ENCODE measurements at regions not wholly inside any gene's neighbourhood (a gene's known extent, or its start where the extent isn't known, plus 50 kb on each side); places are given as distances from the start of the nearest gene placed in this dataset.

- intact Hi-C loops (cut with micrococcal nuclease; ENCODE audit: unreplicated experiment) (no loop called here), in situ Hi-C loops (cut with HindIII; ENCODE audit: low pct_unique_long_range_greater_than_20kb, low sequenced_read_pairs) (no loop called here)
- no peak for TF ChIP-seq TCF7L2 (IDR thresholded peaks at IDR 0.05; ENCODE audit: low read depth, low read length)
- TF ChIP-seq, protein P1, sequence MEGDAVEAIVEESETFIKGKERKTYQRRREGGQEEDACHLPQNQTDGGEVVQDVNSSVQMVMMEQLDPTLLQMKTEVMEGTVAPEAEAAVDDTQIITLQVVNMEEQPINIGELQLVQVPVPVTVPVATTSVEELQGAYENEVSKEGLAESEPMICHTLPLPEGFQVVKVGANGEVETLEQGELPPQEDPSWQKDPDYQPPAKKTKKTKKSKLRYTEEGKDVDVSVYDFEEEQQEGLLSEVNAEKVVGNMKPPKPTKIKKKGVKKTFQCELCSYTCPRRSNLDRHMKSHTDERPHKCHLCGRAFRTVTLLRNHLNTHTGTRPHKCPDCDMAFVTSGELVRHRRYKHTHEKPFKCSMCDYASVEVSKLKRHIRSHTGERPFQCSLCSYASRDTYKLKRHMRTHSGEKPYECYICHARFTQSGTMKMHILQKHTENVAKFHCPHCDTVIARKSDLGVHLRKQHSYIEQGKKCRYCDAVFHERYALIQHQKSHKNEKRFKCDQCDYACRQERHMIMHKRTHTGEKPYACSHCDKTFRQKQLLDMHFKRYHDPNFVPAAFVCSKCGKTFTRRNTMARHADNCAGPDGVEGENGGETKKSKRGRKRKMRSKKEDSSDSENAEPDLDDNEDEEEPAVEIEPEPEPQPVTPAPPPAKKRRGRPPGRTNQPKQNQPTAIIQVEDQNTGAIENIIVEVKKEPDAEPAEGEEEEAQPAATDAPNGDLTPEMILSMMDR (IDR thresholded peaks at IDR 0.05): no peak
- Histone ChIP-seq H3K27me3 (ENCODE audit: control insufficient read depth, insufficient read depth, low read length) (no peaks in the 10 kb centered on the region), H3K4me3 (ENCODE audit: low read depth in 2 of 2, low read length in 2 of 2) (no peak overlapping the region), H3K36me3 (ENCODE audit: control insufficient read depth, insufficient read depth, low read length) (no peaks in the 10 kb centered on the region), H3K9me3 (ENCODE audit: control insufficient read depth, insufficient read depth, low read depth, low read length) (no peaks in the 10 kb centered on the region), H3K4me1 (ENCODE audit: control insufficient read depth, insufficient read depth, low read length) (no peaks in the 10 kb centered on the region), H3K27ac (ENCODE audit: low read length) (no peak overlapping the region)
- CTCF ChIA-PET: no interaction called here
- ATAC-seq (no peak), DNase-seq (ENCODE audit: low read depth, low spot score) (no peak)
- POLR2A ChIA-PET: no interaction called here
- no TSS peak for BruUV-seq (replicated peaks)
These were observed 646.0 kb upstream of the FAM241A start for GRCh38 chr4:111499291-111499690.

- Histone ChIP-seq H3K4me1 (ENCODE audit: control insufficient read depth, insufficient read depth, low read length) (no peaks in the 10 kb centered on the region), H3K36me3 (ENCODE audit: control insufficient read depth, insufficient read depth, low read length) (no peaks in the 10 kb centered on the region), H3K9me3 (ENCODE audit: control insufficient read depth, insufficient read depth, low read depth, low read length) (no peaks in the 10 kb centered on the region), H3K4me3 (ENCODE audit: low read depth in 2 of 2, low read length in 2 of 2) (no peak overlapping the region), H3K27ac (ENCODE audit: low read length) (no peak overlapping the region), H3K27me3 (ENCODE audit: control insufficient read depth, insufficient read depth, low read length) (no peaks in the 10 kb centered on the region)
- ChIA-PET CTCF (no interaction called here), POLR2A (no interaction called here)
- TF ChIP-seq POLR2AphosphoS5 (IDR thresholded peaks at IDR 0.05; ENCODE audit: low read depth, low read length): no peak
- no peak for TF ChIP-seq SIN3A (IDR thresholded peaks at IDR 0.05; ENCODE audit: borderline replicate concordance, insufficient read depth, low read depth, low read length)
- TF ChIP-seq, protein P1 (IDR thresholded peaks at IDR 0.05): no peak
- no peak for TF ChIP-seq TCF7L2 (IDR thresholded peaks at IDR 0.05; ENCODE audit: low read depth, low read length)
- TF ChIP-seq, protein P2, sequence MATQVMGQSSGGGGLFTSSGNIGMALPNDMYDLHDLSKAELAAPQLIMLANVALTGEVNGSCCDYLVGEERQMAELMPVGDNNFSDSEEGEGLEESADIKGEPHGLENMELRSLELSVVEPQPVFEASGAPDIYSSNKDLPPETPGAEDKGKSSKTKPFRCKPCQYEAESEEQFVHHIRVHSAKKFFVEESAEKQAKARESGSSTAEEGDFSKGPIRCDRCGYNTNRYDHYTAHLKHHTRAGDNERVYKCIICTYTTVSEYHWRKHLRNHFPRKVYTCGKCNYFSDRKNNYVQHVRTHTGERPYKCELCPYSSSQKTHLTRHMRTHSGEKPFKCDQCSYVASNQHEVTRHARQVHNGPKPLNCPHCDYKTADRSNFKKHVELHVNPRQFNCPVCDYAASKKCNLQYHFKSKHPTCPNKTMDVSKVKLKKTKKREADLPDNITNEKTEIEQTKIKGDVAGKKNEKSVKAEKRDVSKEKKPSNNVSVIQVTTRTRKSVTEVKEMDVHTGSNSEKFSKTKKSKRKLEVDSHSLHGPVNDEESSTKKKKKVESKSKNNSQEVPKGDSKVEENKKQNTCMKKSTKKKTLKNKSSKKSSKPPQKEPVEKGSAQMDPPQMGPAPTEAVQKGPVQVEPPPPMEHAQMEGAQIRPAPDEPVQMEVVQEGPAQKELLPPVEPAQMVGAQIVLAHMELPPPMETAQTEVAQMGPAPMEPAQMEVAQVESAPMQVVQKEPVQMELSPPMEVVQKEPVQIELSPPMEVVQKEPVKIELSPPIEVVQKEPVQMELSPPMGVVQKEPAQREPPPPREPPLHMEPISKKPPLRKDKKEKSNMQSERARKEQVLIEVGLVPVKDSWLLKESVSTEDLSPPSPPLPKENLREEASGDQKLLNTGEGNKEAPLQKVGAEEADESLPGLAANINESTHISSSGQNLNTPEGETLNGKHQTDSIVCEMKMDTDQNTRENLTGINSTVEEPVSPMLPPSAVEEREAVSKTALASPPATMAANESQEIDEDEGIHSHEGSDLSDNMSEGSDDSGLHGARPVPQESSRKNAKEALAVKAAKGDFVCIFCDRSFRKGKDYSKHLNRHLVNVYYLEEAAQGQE (IDR thresholded peaks at IDR 0.05; ENCODE audit: insufficient read depth in 1 of 2, low read depth in 2 of 2, low read length in 1 of 2): no peak
- in situ Hi-C loops (cut with HindIII; ENCODE audit: low pct_unique_long_range_greater_than_20kb, low sequenced_read_pairs) (no loop called here), intact Hi-C loops (cut with micrococcal nuclease; ENCODE audit: unreplicated experiment) (no loop called here)
- no TSS peak for BruUV-seq (replicated peaks)
- ATAC-seq (no peak), DNase-seq (ENCODE audit: low read depth, low spot score) (no peak)
These were observed 645.5 kb upstream of the FAM241A start for GRCh38 chr4:111499706-111500105.

DNA sequence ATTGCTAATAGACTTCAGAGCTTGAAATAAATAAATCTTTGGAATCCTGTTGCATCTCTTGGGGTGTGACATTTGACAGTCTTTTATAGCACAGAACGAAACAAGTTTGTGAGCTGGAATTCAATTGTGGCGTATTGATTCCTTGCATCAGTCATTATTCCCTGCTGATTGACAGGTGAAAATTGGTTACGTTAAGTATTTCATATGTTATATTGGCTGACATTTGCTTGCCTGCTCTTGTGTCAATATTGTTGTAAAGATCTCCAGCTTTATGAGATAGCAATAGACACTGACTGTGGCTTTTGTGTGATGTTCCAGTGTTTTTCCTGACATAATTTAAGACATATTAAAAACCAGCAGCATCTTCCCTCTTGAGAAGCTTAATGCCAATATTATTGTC lies 644.4 kb upstream of the FAM241A start:
- TF ChIP-seq, protein P1 (IDR thresholded peaks at IDR 0.05): no peak
- TF ChIP-seq POLR2AphosphoS5 (IDR thresholded peaks at IDR 0.05; ENCODE audit: low read depth, low read length) (no peak), SIN3A (IDR thresholded peaks at IDR 0.05; ENCODE audit: borderline replicate concordance, insufficient read depth, low read depth, low read length) (no peak), TCF7L2 (IDR thresholded peaks at IDR 0.05; ENCODE audit: low read depth, low read length) (no peak)
- TF ChIP-seq, protein P2 (IDR thresholded peaks at IDR 0.05; ENCODE audit: insufficient read depth in 1 of 2, low read depth in 2 of 2, low read length in 1 of 2): no peak
- Histone ChIP-seq H3K4me3 (ENCODE audit: low read depth in 2 of 2, low read length in 2 of 2) (no peak overlapping the region), H3K9me3 (ENCODE audit: control insufficient read depth, insufficient read depth, low read depth, low read length) (no peaks in the 10 kb centered on the region), H3K36me3 (ENCODE audit: control insufficient read depth, insufficient read depth, low read length) (no peaks in the 10 kb centered on the region), H3K27ac (ENCODE audit: low read length) (no peak overlapping the region), H3K4me1 (ENCODE audit: control insufficient read depth, insufficient read depth, low read length) (no peaks in the 10 kb centered on the region), H3K27me3 (ENCODE audit: control insufficient read depth, insufficient read depth, low read length) (no peaks in the 10 kb centered on the region)
- DNase-seq (ENCODE audit: low read depth, low spot score) (no peak), ATAC-seq (no peak)
- ChIA-PET POLR2A (no interaction called here), CTCF (no interaction called here)
- no TSS peak for BruUV-seq (replicated peaks)
- in situ Hi-C loops (cut with HindIII; ENCODE audit: low pct_unique_long_range_greater_than_20kb, low sequenced_read_pairs) (no loop called here), intact Hi-C loops (cut with micrococcal nuclease; ENCODE audit: unreplicated experiment) (no loop called here)
